AML-193 (cell line): ENCODE measurements at regions not wholly inside any gene's neighbourhood (a gene's known extent, or its start where the extent isn't known, plus 50 kb on each side); places are given as distances from the start of the nearest gene placed in this dataset.

Experiments
- DNase-seq, 2 experiments: peaks; one replicate each; lab custom pipeline; 2025; lab: John Stamatoyannopoulos, UW

- DNase-seq, result no peak
Observed at GRCh38 chr9:18073002-18073401, 401.0 kb upstream of the ADAMTSL1 start.

- no peak for DNase-seq
Observed at GRCh38 chr9:18074041-18074440, 399.9 kb upstream of the ADAMTSL1 start.

GRCh38 chr9:18075253-18075952 is 398.6 kb upstream of the ADAMTSL1 start:
- DNase-seq, result no peak

- DNase-seq, result no peak
Observed at GRCh38 chr9:18077941-18078678, 395.8 kb upstream of the ADAMTSL1 start.

- DNase-seq, result no peak
Observed at GRCh38 chr9:18092138-18092537, 381.8 kb upstream of the ADAMTSL1 start.

- no peak for DNase-seq
Observed at GRCh38 chr9:18106006-18106560, 367.9 kb upstream of the ADAMTSL1 start.

- no peak for DNase-seq
Observed at GRCh38 chr9:18109675-18110074, 364.3 kb upstream of the ADAMTSL1 start.

GRCh38 chr9:18111146-18111545 is 362.8 kb upstream of the ADAMTSL1 start:
- DNase-seq, result no peak

- DNase-seq, result no peak
Observed at GRCh38 chr9:18114559-18115475, 359.1 kb upstream of the ADAMTSL1 start.

GRCh38 chr9:18118268-18118667 is 355.7 kb upstream of the ADAMTSL1 start:
- DNase-seq, result no peak

GRCh38 chr9:18122171-18122570 is 351.8 kb upstream of the ADAMTSL1 start:
- no peak for DNase-seq

- DNase-seq, result no peak
Observed at GRCh38 chr9:18124760-18125159, 349.2 kb upstream of the ADAMTSL1 start.

- no peak for DNase-seq
Observed at GRCh38 chr9:18126831-18127498, 347.0 kb upstream of the ADAMTSL1 start.

- no peak for DNase-seq
Observed at GRCh38 chr9:18127499-18127875, 346.5 kb upstream of the ADAMTSL1 start.

- DNase-seq, result no peak
Observed at GRCh38 chr9:18129809-18130334, 344.1 kb upstream of the ADAMTSL1 start.

GRCh38 chr9:18136354-18136994 is 337.5 kb upstream of the ADAMTSL1 start:
- no peak for DNase-seq

GRCh38 chr9:18137815-18138214 is 336.1 kb upstream of the ADAMTSL1 start:
- no peak for DNase-seq

GRCh38 chr9:18138656-18139055 is 335.3 kb upstream of the ADAMTSL1 start:
- DNase-seq, result no peak

GRCh38 chr9:18141681-18142080 is 332.3 kb upstream of the ADAMTSL1 start:
- no peak for DNase-seq

- DNase-seq, result no peak
Observed at GRCh38 chr9:18143073-18143745, 330.7 kb upstream of the ADAMTSL1 start.
